ENCODE measurements at regions not wholly inside any gene's neighbourhood (a gene's known extent, or its start where the extent isn't known, plus 50 kb on each side); places are given as distances from the start of the nearest gene placed in this dataset.

GRCh38 chr12:105956662-105957457 is 181.9 kb downstream of the NUAK1 start:
- Histone ChIP-seq H3K36me3 (no peaks in the 10 kb centered on the region), H3K4me3 (no peak overlapping the region), H3K4me1 (replicated peaks) (peaks cover 28% of the 10 kb centered on the region), H3K27ac (no peak overlapping the region), H3K9me3 (replicated peaks) (no peaks in the 10 kb centered on the region), H3K27me3 (replicated peaks) (no peaks in the 10 kb centered on the region)
- no peak for DNase-seq (ENCODE audit: low read depth in 1 of 2, low spot score in 2 of 2)

GRCh38 chr12:105960319-105961083 is 178.3 kb downstream of the NUAK1 start:
- peaks cover 35% of the 10 kb centered on the region for H3K4me1 ChIP-seq (replicated peaks)
- no peaks in the 10 kb centered on the region for H3K9me3 ChIP-seq (replicated peaks)
- H3K27ac ChIP-seq: peak overlapping the region; percentile 66
- no peaks in the 10 kb centered on the region for H3K27me3 ChIP-seq (replicated peaks)
- H3K36me3 ChIP-seq: no peaks in the 10 kb centered on the region
- no peak overlapping the region for H3K4me3 ChIP-seq
- DNase-seq (ENCODE audit: low read depth in 1 of 2, low spot score in 2 of 2): peak; percentile 89 to 91

- DNase-seq (ENCODE audit: low read depth in 1 of 2, low spot score in 2 of 2): peak in 1 of 2 experiments; percentile 16
- Histone ChIP-seq H3K4me1 (replicated peaks) (peaks cover 43% of the 10 kb centered on the region), H3K9me3 (replicated peaks) (no peaks in the 10 kb centered on the region), H3K27me3 (replicated peaks) (no peaks in the 10 kb centered on the region), H3K36me3 (no peaks in the 10 kb centered on the region), H3K4me3 (no peak overlapping the region), H3K27ac (no peak overlapping the region)
Observed at GRCh38 chr12:105961821-105962671, 176.7 kb downstream of the NUAK1 start.

- Histone ChIP-seq H3K9me3 (replicated peaks) (no peaks in the 10 kb centered on the region), H3K4me1 (replicated peaks) (peaks cover 23% of the 10 kb centered on the region), H3K36me3 (no peaks in the 10 kb centered on the region), H3K27me3 (replicated peaks) (no peaks in the 10 kb centered on the region), H3K4me3 (no peak overlapping the region), H3K27ac (peak overlapping the region; percentile 79)
- peak in 1 of 2 experiments; percentile 74 for DNase-seq (ENCODE audit: low read depth in 1 of 2, low spot score in 2 of 2)
Observed at GRCh38 chr12:105967038-105967776, 171.5 kb downstream of the NUAK1 start.

GRCh38 chr12:105968025-105968424 is 170.7 kb downstream of the NUAK1 start:
- Histone ChIP-seq H3K4me1 (replicated peaks) (peaks cover 19% of the 10 kb centered on the region), H3K9me3 (replicated peaks) (no peaks in the 10 kb centered on the region), H3K27me3 (replicated peaks) (no peaks in the 10 kb centered on the region), H3K4me3 (no peak overlapping the region), H3K27ac (peak overlapping the region; percentile 79), H3K36me3 (no peaks in the 10 kb centered on the region)
- no peak for DNase-seq (ENCODE audit: low read depth in 1 of 2, low spot score in 2 of 2)

GRCh38 chr12:105970885-105971284 is 167.9 kb downstream of the NUAK1 start:
- no peak overlapping the region for H3K27ac ChIP-seq
- no peaks in the 10 kb centered on the region for H3K36me3 ChIP-seq
- H3K27me3 ChIP-seq (replicated peaks): no peaks in the 10 kb centered on the region
- no peak overlapping the region for H3K4me3 ChIP-seq
- no peak for DNase-seq (ENCODE audit: low read depth in 1 of 2, low spot score in 2 of 2)
- H3K9me3 ChIP-seq (replicated peaks): no peaks in the 10 kb centered on the region
- H3K4me1 ChIP-seq (replicated peaks): peaks cover 19% of the 10 kb centered on the region

- H3K4me1 ChIP-seq (replicated peaks): peaks cover 19% of the 10 kb centered on the region
- no peaks in the 10 kb centered on the region for H3K27me3 ChIP-seq (replicated peaks)
- H3K36me3 ChIP-seq: no peaks in the 10 kb centered on the region
- DNase-seq (ENCODE audit: low read depth in 1 of 2, low spot score in 2 of 2): no peak
- H3K27ac ChIP-seq: no peak overlapping the region
- H3K4me3 ChIP-seq: no peak overlapping the region
- H3K9me3 ChIP-seq (replicated peaks): no peaks in the 10 kb centered on the region
Observed at GRCh38 chr12:105974738-105975137, 164.0 kb downstream of the NUAK1 start.

GRCh38 chr12:105975351-105975750 is 163.4 kb downstream of the NUAK1 start:
- DNase-seq (ENCODE audit: low read depth in 1 of 2, low spot score in 2 of 2): no peak
- no peaks in the 10 kb centered on the region for H3K9me3 ChIP-seq (replicated peaks)
- H3K4me1 ChIP-seq (replicated peaks): peaks cover 19% of the 10 kb centered on the region
- H3K36me3 ChIP-seq: no peaks in the 10 kb centered on the region
- no peak overlapping the region for H3K27ac ChIP-seq
- H3K4me3 ChIP-seq: no peak overlapping the region
- H3K27me3 ChIP-seq (replicated peaks): no peaks in the 10 kb centered on the region

- H3K9me3 ChIP-seq (replicated peaks): no peaks in the 10 kb centered on the region
- DNase-seq (ENCODE audit: low read depth in 1 of 2, low spot score in 2 of 2): no peak
- peak overlapping the region; percentile 11 for H3K27ac ChIP-seq
Observed at GRCh38 chr12:105977236-105977635, 161.5 kb downstream of the NUAK1 start.

GRCh38 chr12:105977652-105978051 is 161.1 kb downstream of the NUAK1 start:
- H3K9me3 ChIP-seq (replicated peaks): no peaks in the 10 kb centered on the region
- peak overlapping the region; percentile 27 for H3K27ac ChIP-seq
- no peaks in the 10 kb centered on the region for H3K27me3 ChIP-seq (replicated peaks)
- peaks cover 19% of the 10 kb centered on the region for H3K4me1 ChIP-seq (replicated peaks)
- H3K4me3 ChIP-seq: no peak overlapping the region
- no peaks in the 10 kb centered on the region for H3K36me3 ChIP-seq
- DNase-seq (ENCODE audit: low read depth in 1 of 2, low spot score in 2 of 2): peak in 1 of 2 experiments; percentile 48

More at GRCh38 chr12:105977236-105977635, 161.5 kb downstream of the NUAK1 start:
- H3K4me1 ChIP-seq (replicated peaks): peaks cover 19% of the 10 kb centered on the region
- no peaks in the 10 kb centered on the region for H3K36me3 ChIP-seq
- no peaks in the 10 kb centered on the region for H3K27me3 ChIP-seq (replicated peaks)
- H3K4me3 ChIP-seq: no peak overlapping the region

GRCh38 chr12:105978276-105978675 is 160.5 kb downstream of the NUAK1 start:
- no peaks in the 10 kb centered on the region for H3K36me3 ChIP-seq
- no peaks in the 10 kb centered on the region for H3K27me3 ChIP-seq (replicated peaks)
- H3K4me1 ChIP-seq (replicated peaks): peaks cover 24% of the 10 kb centered on the region
- DNase-seq (ENCODE audit: low read depth in 1 of 2, low spot score in 2 of 2): no peak
- no peaks in the 10 kb centered on the region for H3K9me3 ChIP-seq (replicated peaks)
- peak overlapping the region; percentile 27; the same call in 1 of the 2 replicates for H3K27ac ChIP-seq
- H3K4me3 ChIP-seq: no peak overlapping the region

- Histone ChIP-seq H3K27me3 (replicated peaks) (no peaks in the 10 kb centered on the region), H3K4me1 (replicated peaks) (peaks cover 28% of the 10 kb centered on the region), H3K36me3 (no peaks in the 10 kb centered on the region), H3K9me3 (replicated peaks) (no peaks in the 10 kb centered on the region), H3K27ac (no peak overlapping the region), H3K4me3 (no peak overlapping the region)
- peak in 1 of 2 experiments; percentile 42 for DNase-seq (ENCODE audit: low read depth in 1 of 2, low spot score in 2 of 2)
Observed at GRCh38 chr12:105978686-105979085, 160.1 kb downstream of the NUAK1 start.

GRCh38 chr12:105980085-105980484 is 158.7 kb downstream of the NUAK1 start:
- no peak overlapping the region for H3K27ac ChIP-seq

More at GRCh38 chr12:105980085-105980484, 158.7 kb downstream of the NUAK1 start:
- Histone ChIP-seq H3K4me1 (replicated peaks) (peaks cover 39% of the 10 kb centered on the region), H3K27me3 (replicated peaks) (no peaks in the 10 kb centered on the region), H3K9me3 (replicated peaks) (no peaks in the 10 kb centered on the region), H3K36me3 (no peaks in the 10 kb centered on the region), H3K4me3 (no peak overlapping the region)
- DNase-seq (ENCODE audit: low read depth in 1 of 2, low spot score in 2 of 2): no peak

All from SJSA1 (cell line).